ENCODE measurements at regions not wholly inside any gene's neighbourhood (a gene's known extent, or its start where the extent isn't known, plus 50 kb on each side); places are given as distances from the start of the nearest gene placed in this dataset.

GRCh38 chr10:20674926-20675325, 222.2 kb downstream of the NEBL start:
- Histone ChIP-seq H3K27me3 (no peaks in the 10 kb centered on the region), H3K4me3 (no peak overlapping the region), H3K36me3 (no peaks in the 10 kb centered on the region), H3K27ac (no peak overlapping the region), H3K9me3 (no peaks in the 10 kb centered on the region), H3K4me1 (peaks cover 0 to 20% (median 14%) of the 10 kb centered on the region in 4 donors)
- TF ChIP-seq POLR2A (IDR thresholded peaks at IDR 0.05) (no peak), POLR2AphosphoS5 (IDR thresholded peaks at IDR 0.05) (no peak), EP300 (IDR thresholded peaks at IDR 0.05; ENCODE audit: low read depth) (no peak), CTCF (IDR thresholded peaks at IDR 0.05) (no peak)
- in situ Hi-C loops (cut with MboI; ENCODE audit: low pct_ligation_motif_present in 1 of 4, low pct_unique_long_range_greater_than_20kb in 1 of 4, low sequenced_read_pairs in 3 of 4): no loop called here
- WGBS, 2 donors (ENCODE audit: low coverage in 1 of 2): 25 to 27% methylated on average over 1 of the region's 1 CpG
- DNase-seq: no peak
- intact Hi-C loops (cut with DNase I; ENCODE audit: low total_unique reads): no loop called here

GRCh38 chr10:20673175-20673574, 223.9 kb downstream of the NEBL start:
- Histone ChIP-seq H3K36me3 (no peaks in the 10 kb centered on the region), H3K27me3 (no peaks in the 10 kb centered on the region), H3K4me3 (no peak overlapping the region), H3K9me3 (no peaks in the 10 kb centered on the region), H3K27ac (no peak overlapping the region), H3K4me1 (peaks cover 0 to 15% (median 11%) of the 10 kb centered on the region in 4 donors)
- no peak for DNase-seq
- intact Hi-C loops (cut with DNase I; ENCODE audit: low total_unique reads) (no loop called here), in situ Hi-C loops (cut with MboI; ENCODE audit: low pct_ligation_motif_present in 1 of 4, low pct_unique_long_range_greater_than_20kb in 1 of 4, low sequenced_read_pairs in 3 of 4) (no loop called here)
- 71 to 73% methylated on average over 4 of the region's 4 CpGs for WGBS, 2 donors (ENCODE audit: low coverage in 1 of 2)
- no peak for TF ChIP-seq POLR2AphosphoS5 (IDR thresholded peaks at IDR 0.05)
- no peak for TF ChIP-seq POLR2A (IDR thresholded peaks at IDR 0.05)
- no peak for TF ChIP-seq CTCF (IDR thresholded peaks at IDR 0.05)
- no peak for TF ChIP-seq EP300 (IDR thresholded peaks at IDR 0.05; ENCODE audit: low read depth)

GRCh38 chr10:20672741-20673140, 224.4 kb downstream of the NEBL start:
- H3K27ac ChIP-seq: no peak overlapping the region
- no peaks in the 10 kb centered on the region for H3K27me3 ChIP-seq
- peaks cover 0 to 11% (median 7%) of the 10 kb centered on the region in 4 donors for H3K4me1 ChIP-seq
- no peak overlapping the region for H3K4me3 ChIP-seq
- no peak for DNase-seq
- WGBS, 2 donors (ENCODE audit: low coverage in 1 of 2): 57 to 71% methylated on average over 4 to 5 of the region's 5 CpGs
- H3K36me3 ChIP-seq: no peaks in the 10 kb centered on the region
- TF ChIP-seq EP300 (IDR thresholded peaks at IDR 0.05; ENCODE audit: low read depth) (no peak), CTCF (IDR thresholded peaks at IDR 0.05) (no peak), POLR2AphosphoS5 (IDR thresholded peaks at IDR 0.05) (no peak), POLR2A (IDR thresholded peaks at IDR 0.05) (no peak)
- intact Hi-C loops (cut with DNase I; ENCODE audit: low total_unique reads) (no loop called here), in situ Hi-C loops (cut with MboI; ENCODE audit: low pct_ligation_motif_present in 1 of 4, low pct_unique_long_range_greater_than_20kb in 1 of 4, low sequenced_read_pairs in 3 of 4) (no loop called here)
- H3K9me3 ChIP-seq: no peaks in the 10 kb centered on the region

- TF ChIP-seq POLR2A (IDR thresholded peaks at IDR 0.05) (no peak), EP300 (IDR thresholded peaks at IDR 0.05; ENCODE audit: low read depth) (no peak), CTCF (IDR thresholded peaks at IDR 0.05) (no peak), POLR2AphosphoS5 (IDR thresholded peaks at IDR 0.05) (no peak)
- in situ Hi-C loops (cut with MboI; ENCODE audit: low pct_ligation_motif_present in 1 of 4, low pct_unique_long_range_greater_than_20kb in 1 of 4, low sequenced_read_pairs in 3 of 4): no loop called here
- H3K36me3 ChIP-seq: no peaks in the 10 kb centered on the region
- H3K4me1 ChIP-seq: no peaks in the 10 kb centered on the region
- H3K4me3 ChIP-seq: no peak overlapping the region
- 67% methylated on average over 1 of the region's 1 CpG; no CpG with 5 or more reads in 1 of the 2 donors for WGBS, 2 donors (ENCODE audit: low coverage in 1 of 2)
- H3K27ac ChIP-seq: no peak overlapping the region
- H3K27me3 ChIP-seq: no peaks in the 10 kb centered on the region
- intact Hi-C loops (cut with DNase I; ENCODE audit: low total_unique reads): no loop called here
- H3K9me3 ChIP-seq: no peaks in the 10 kb centered on the region
- DNase-seq: no peak
These were observed 226.5 kb downstream of the NEBL start for GRCh38 chr10:20670579-20670978.
